HG02885 (cell line): ENCODE measurements at regions not wholly inside any gene's neighbourhood (a gene's known extent, or its start where the extent isn't known, plus 50 kb on each side); places are given as distances from the start of the nearest gene placed in this dataset.
"Not testable (repeated sequence)": the region's sequence is repeated elsewhere in the genome, so short reads cannot be mapped to it uniquely, and the experiment has no call there.

ENCODE experiments used
- ATAC-seq: cut with Tn5 transposase; IDR thresholded peaks from one replicate; pipeline ENCODE4 v1.9.1; 2021; ENCODE audit warnings: mild to moderate bottlenecking; ENCODE audit not compliant: unreplicated experiment, poor library complexity

DNA sequence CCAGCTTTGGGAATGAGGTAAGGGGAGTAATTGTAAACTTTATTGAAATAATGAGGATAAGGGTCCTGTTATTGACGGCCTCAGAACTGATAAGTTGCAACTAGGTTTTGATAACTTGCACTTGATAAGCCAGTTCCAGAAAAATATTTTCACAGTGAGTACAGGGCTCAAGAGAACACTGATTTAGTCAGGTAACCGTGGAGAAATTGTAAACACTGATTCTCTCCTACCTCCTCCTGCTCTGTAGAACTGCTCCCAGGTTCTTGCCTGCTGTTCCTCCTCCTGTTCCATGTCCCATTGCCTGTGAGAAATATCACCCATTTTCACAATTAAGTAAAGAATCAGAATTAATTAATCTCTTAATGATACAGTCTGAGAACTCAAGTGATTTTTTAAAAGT lies 55.0 kb upstream of the CXXC4 start:
- ATAC-seq: no peak

- ATAC-seq: no peak
Observed at GRCh38 chr4:104559502-104559901, 64.8 kb upstream of the CXXC4 start.

GRCh38 chr4:104571341-104571740 lies 76.6 kb upstream of the CXXC4 start:
- no peak for ATAC-seq

DNA sequence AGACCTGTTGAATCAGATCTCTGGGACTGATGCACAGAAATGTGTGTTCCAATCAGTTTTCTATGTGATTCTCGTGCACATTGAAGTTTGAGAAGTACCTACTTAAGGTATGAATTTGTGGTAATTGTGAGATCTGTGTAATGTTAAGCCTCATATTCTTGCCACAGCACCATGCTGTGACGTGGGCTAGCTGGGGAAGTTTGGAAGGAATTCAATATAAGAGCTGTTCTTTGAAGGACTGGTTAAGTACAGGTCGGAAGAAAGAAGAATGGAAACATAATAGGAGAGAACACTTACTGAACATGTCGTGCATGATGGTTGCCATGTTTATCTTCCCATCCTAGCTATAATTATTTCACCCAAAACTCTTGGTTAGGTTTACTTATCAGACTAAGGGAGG lies 79.7 kb upstream of the CXXC4 start:
- no peak for ATAC-seq

DNA sequence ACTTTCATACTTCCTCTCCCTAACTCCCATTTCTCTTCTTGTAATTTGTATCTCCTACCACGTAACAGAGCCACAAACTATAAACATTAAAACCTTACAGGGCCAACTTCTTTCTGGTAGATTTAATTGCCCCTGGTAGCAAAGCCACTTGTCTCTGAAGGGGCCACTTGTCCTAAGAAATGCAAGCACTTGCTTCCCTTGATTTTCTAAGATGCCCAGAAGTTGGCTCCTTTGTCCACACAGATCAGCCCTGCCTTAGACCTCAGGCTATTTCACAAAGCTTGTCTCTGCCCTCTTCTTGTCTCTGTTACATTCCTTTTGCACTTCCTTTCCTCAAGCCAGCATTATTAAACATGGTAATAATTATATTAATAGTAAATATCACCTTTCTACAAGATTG lies 80.6 kb upstream of the CXXC4 start:
- ATAC-seq: no peak

DNA sequence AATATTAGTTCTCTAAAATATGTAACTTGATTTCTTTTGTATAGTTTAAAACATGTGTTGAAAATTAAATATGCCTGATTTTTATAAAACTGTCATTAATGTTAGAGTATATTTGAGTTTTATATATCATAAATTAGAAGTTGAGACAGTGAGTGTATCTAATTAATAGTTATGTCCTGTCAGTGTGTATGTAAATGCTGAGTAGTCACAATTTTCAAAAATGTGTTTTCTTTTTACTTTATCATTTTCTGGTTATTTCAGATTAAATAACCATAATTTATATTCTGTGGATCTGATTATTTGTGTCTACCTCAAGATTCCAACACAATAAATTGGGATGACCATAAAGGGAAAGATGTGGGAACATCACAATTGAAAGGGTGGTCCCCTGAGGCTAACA lies 82.7 kb upstream of the CXXC4 start:
- ATAC-seq: no peak

DNA sequence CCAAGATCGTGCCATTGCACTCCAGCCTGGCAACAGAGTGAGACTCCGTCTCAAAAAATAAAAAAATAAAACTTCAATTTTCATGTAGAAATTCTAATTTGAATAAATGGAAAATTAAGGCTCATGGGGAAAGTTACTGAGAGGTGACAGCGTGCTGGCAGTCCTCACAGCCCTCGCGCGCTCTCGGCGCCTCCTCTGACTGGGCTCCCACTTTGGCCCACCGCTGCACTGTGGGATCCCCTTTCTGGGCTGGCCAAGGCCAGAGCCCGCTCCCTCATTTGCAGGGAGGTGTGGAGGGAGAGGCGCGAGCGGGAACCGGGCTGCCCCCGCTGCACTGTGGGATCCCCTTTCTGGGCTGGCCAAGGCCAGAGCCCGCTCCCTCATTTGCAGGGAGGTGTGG lies 86.8 kb upstream of the CXXC4 start:
- not testable (repeated sequence) for ATAC-seq

DNA sequence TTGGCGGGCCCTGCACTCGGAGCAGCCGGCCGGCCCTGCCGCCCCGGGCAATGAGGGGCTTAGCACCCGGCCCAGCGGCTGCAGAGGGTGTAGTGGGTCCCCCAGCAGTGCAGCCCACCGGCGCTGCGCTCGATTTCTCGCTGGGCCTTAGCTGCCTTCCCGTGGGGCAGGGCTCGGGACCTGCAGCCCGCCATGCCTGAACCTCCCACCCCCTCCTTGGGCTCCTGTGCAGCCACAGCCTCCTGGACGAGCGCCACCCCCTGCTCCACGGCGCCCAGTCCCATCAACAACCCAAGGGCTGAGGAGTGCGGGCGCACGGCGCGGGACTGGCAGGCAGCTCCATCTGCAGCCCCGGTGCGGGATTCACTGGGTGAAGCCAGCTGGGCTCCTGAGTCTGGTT lies 87.4 kb upstream of the CXXC4 start:
- ATAC-seq: not testable (repeated sequence)

DNA sequence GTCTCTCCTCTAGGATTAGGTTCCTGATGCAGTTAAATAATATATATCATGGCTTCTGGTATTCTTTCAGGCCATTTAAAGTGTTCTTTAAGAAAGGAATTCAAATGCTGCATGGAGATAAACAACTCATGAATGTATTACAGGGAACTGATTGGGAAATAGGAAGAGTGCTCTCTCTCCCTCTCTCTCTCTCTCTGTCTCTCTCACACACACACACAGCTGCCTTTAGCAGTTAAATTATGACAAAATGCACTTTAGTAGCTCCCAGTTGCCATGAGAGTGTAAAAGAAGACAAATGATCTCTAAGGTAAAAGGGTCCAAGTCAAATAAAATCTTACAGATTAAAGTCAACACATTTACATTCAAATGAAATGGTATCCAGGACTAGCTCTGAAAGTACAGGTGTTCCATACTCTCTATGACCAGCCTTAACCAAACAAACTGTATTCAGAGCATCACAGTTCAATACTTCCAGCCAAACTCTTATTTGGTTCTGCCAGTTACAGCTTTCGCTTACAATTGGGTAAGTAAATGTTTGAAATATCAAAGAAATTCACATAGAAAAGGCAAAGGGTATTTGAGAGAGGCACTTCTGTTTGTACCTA lies 94.7 kb upstream of the CXXC4 start:
- ATAC-seq: no peak

DNA sequence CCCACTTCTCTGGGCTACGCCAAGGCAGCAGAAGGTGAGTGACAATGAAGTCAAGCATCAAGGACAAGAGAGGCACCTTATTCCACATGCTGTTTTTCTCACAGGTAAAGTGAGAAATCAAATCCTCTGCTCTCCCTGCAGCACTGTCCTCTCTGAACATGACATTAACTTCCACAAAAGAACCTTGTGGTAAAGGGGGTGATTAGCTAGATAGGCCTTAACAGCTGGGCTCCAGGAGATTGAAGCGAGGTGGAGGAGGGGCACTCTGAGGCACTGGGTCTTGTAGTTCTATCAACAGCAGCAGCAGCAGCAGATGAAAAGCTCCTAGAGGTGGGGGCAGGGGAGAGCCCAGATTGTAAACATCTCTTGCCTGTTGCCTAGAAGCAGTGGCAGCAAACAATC lies 96.8 kb upstream of the CXXC4 start:
- no peak for ATAC-seq

GRCh38 chr4:104592183-104592582 lies 97.5 kb upstream of the CXXC4 start:
- ATAC-seq: no peak

- ATAC-seq: no peak
Observed at GRCh38 chr4:104593019-104593418, 98.3 kb upstream of the CXXC4 start.

- ATAC-seq: no peak
Observed at GRCh38 chr4:104596189-104596588, 101.5 kb upstream of the CXXC4 start.

GRCh38 chr4:104615496-104615895 lies 120.8 kb upstream of the CXXC4 start:
- no peak for ATAC-seq

GRCh38 chr4:104615926-104616325 lies 121.2 kb upstream of the CXXC4 start:
- no peak for ATAC-seq

GRCh38 chr4:104616401-104616820 lies 121.7 kb upstream of the CXXC4 start:
- ATAC-seq: no peak

DNA sequence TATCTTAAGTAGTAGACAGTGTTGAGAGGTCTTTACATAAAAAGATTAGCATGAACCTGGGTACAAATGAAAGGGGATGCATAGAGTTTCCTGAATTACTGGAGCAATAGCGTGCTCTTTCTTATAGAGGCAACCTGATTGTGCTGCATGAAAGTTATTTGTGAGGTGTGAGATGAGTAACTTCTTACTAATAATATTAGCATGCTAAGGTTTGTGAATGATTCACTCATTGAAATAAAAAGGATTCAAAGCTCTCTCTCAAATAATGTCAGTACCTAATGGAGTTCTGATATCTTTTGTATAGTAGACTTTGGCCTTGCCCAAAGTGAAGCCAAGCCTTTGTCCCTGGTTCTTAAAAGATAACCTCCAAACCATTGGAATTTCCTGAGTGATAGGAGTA lies 131.0 kb upstream of the CXXC4 start:
- ATAC-seq: no peak

DNA sequence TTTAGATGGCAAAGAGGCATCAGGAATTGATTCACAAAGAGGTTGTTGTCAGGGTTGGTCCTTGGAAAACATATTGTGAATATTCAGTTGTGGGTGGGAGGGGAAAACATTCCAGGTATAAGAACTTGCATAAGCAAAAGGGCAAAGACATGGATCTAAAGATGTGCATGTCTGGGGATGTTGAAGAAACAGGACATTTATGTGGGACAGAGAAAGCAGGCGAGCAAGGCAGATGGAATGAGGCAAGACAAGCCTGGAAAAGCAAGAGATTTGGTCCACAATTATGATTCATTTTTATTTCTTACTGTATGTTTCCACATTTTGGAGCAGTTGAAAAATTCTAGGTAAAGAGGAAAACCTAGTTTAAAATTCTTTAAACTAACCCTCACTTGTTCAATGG lies 134.9 kb upstream of the CXXC4 start:
- no peak for ATAC-seq

DNA sequence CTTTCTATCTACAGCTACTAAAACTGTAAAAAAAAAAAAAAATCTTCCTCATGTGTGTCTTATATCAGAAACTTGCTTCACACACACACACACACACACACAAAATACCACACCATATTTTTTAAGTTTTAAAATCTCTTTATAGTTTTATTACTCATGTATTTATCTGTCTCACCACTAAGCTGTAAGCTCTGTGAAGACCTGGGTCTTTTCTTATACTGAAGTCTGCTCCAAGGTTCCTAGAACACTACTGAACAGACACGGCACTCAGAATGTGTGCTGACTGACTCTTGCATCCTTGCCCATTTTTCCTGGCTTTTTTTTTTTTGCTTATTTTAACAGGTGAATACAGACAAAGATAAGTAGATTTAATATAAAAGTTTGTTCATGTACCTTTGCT lies 135.6 kb upstream of the CXXC4 start:
- no peak for ATAC-seq

DNA sequence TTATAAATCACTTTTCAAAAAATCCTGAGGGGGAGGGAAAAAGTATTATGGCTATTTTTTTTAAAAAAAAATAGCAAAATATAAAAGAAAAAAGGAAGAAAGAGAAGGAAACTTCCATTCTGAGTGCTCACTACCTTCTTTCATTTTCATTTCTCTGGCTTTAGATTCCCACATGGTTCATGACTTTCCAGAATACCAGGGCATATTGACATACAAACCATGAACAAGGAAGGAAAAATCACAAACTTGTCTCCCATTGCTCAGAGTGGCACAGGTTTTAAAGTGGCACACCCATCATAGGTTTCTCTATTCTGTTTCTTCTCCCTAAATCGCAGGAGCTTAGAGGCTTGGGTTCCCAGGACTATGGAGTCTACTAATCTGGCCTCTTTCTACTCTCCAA lies 136.3 kb upstream of the CXXC4 start:
- ATAC-seq: no peak

GRCh38 chr4:104641418-104641817 lies 146.7 kb upstream of the CXXC4 start:
- no peak for ATAC-seq

GRCh38 chr4:104642521-104642920 lies 147.8 kb upstream of the CXXC4 start:
- ATAC-seq: no peak

DNA sequence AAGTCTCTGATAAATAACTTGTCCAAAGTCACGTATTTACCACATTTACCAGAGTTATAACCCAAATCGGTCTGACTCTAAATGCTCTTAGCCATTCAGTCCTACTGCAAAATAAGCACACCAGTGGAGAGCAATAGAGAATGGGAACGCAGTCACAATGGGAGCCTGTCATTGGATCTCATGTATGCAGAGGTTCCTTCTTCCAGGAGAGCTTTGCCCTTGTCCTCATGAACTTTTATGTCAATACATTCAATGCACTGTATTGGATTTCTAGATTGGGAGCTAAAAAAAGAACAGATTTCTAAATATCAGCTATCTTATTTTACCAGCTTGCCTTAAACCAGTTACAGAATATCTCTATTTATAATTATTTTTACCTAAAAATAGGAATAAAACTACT lies 149.1 kb upstream of the CXXC4 start:
- no peak for ATAC-seq
